ENCODE measurements at regions not wholly inside any gene's neighbourhood (a gene's known extent, or its start where the extent isn't known, plus 50 kb on each side); places are given as distances from the start of the nearest gene placed in this dataset.

DNA sequence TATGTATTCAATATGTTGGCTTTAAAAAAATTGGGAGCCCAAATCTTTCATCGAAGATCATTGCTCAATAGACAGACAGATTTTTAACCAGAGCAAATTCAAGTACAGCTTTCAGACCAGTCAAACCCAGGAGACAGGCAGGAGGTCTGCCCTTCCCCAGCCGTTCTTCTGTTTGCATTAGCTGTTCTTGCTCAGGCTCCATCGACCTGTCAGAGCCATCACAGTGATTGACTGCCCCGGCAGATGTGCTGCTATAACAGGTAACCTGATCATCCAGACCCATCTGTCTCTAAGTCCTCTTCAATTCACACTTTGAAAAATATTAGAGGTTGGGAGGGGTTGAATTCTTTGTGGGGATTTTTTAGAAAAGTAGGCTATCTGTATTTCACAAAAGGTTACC, 453.5 kb downstream of the FOXG1 start:
- no peak overlapping the region for H3K27ac Mint-ChIP-seq
- Histone ChIP-seq H3K9me3 (ENCODE audit: control insufficient read depth in 2 of 2, low read length in 2 of 2) (peaks cover 0 to 3% of the 10 kb centered on the region in 2 experiments), H3K27me3 (ENCODE audit: control insufficient read depth, insufficient read depth, low read length) (no peaks in the 10 kb centered on the region), H3K27ac (ENCODE audit: insufficient read depth, low read length, poor library complexity, severe bottlenecking) (no peak overlapping the region), H3K4me1 (ENCODE audit: control insufficient read depth, insufficient read depth, low read length, poor library complexity, severe bottlenecking) (no peaks in the 10 kb centered on the region), H3K4me3 (ENCODE audit: low read depth, low read length) (no peak overlapping the region), H3K36me3 (ENCODE audit: control insufficient read depth, insufficient read depth, low read length) (no peaks in the 10 kb centered on the region)
- peaks cover 0 to 28% (median 4%) of the 10 kb centered on the region in 7 donors for H3K9me3 Mint-ChIP-seq
- ATAC-seq (ENCODE audit: low read depth in 2 of 2), result no peak
- no peak for DNase-seq
- no peaks in the 10 kb centered on the region for H3K4me1 Mint-ChIP-seq
- H3K4me3 Mint-ChIP-seq, result no peak overlapping the region
- H3K36me3 Mint-ChIP-seq, result no peaks in the 10 kb centered on the region
- no peaks in the 10 kb centered on the region for H3K27me3 Mint-ChIP-seq

DNA sequence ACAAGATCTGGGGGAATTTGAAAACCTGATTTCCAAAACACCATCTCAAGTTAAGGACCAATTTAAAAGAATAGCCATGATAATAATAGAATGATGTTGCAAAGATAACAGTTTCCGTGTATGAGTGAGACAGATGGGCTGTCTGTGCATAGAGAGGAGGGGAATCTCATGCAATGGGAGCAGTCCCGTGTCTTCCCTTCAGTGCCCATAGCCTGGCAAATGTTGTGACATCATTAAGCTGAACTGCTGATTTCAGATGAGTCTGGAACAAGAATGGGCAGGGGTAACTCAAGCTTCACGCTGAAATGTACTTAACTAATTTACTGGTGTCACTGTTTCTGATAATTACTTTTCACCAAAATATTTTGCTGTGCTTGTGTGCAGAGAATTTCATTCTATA, 454.0 kb downstream of the FOXG1 start:
- no peak for ATAC-seq (ENCODE audit: low read depth in 2 of 2)
- Mint-ChIP-seq H3K36me3 (no peaks in the 10 kb centered on the region), H3K27me3 (no peaks in the 10 kb centered on the region), H3K9me3 (peaks cover 0 to 28% (median 4%) of the 10 kb centered on the region in 7 donors), H3K4me1 (no peaks in the 10 kb centered on the region), H3K27ac (no peak overlapping the region), H3K4me3 (no peak overlapping the region)
- Histone ChIP-seq H3K4me1 (ENCODE audit: control insufficient read depth, insufficient read depth, low read length, poor library complexity, severe bottlenecking) (no peaks in the 10 kb centered on the region), H3K9me3 (ENCODE audit: control insufficient read depth in 2 of 2, low read length in 2 of 2) (no peaks in the 10 kb centered on the region), H3K4me3 (ENCODE audit: low read depth, low read length) (no peak overlapping the region), H3K36me3 (ENCODE audit: control insufficient read depth, insufficient read depth, low read length) (no peaks in the 10 kb centered on the region), H3K27me3 (ENCODE audit: control insufficient read depth, insufficient read depth, low read length) (no peaks in the 10 kb centered on the region), H3K27ac (ENCODE audit: insufficient read depth, low read length, poor library complexity, severe bottlenecking) (no peak overlapping the region)
- no peak for DNase-seq

DNA sequence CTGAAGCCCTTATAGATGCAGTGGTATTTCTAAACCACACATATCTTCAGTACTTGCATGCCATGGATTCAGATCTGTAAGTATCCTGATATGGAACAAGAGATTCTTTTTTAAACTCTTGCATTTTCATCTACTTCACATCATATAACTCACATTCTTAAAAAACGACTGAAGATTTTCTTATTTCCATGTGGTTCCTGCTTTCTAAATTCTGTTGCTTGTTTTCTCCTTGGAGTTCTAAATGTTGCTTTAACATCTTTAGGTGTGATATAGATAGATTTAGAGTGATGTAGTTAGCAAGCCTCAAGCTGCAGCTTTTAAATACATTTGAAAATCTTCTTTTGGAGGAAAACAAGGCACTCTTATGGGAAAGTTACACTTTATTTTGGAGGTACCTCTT, 455.4 kb downstream of the FOXG1 start:
- H3K4me1 ChIP-seq (ENCODE audit: control insufficient read depth, insufficient read depth, low read length, poor library complexity, severe bottlenecking), result no peaks in the 10 kb centered on the region
- no peaks in the 10 kb centered on the region for H3K27me3 Mint-ChIP-seq
- no peak overlapping the region for H3K4me3 Mint-ChIP-seq
- no peak for ATAC-seq (ENCODE audit: low read depth in 2 of 2)
- H3K27ac ChIP-seq (ENCODE audit: insufficient read depth, low read length, poor library complexity, severe bottlenecking), result no peak overlapping the region
- H3K36me3 Mint-ChIP-seq, result no peaks in the 10 kb centered on the region
- no peak overlapping the region for H3K27ac Mint-ChIP-seq
- peaks cover 0 to 32% (median 6%) of the 10 kb centered on the region in 7 donors for H3K9me3 Mint-ChIP-seq
- no peak overlapping the region for H3K4me3 ChIP-seq (ENCODE audit: low read depth, low read length)
- no peaks in the 10 kb centered on the region for H3K4me1 Mint-ChIP-seq
- H3K36me3 ChIP-seq (ENCODE audit: control insufficient read depth, insufficient read depth, low read length), result no peaks in the 10 kb centered on the region
- H3K27me3 ChIP-seq (ENCODE audit: control insufficient read depth, insufficient read depth, low read length), result no peaks in the 10 kb centered on the region
- no peaks in the 10 kb centered on the region for H3K9me3 ChIP-seq (ENCODE audit: control insufficient read depth in 2 of 2, low read length in 2 of 2)
- no peak for DNase-seq

DNA sequence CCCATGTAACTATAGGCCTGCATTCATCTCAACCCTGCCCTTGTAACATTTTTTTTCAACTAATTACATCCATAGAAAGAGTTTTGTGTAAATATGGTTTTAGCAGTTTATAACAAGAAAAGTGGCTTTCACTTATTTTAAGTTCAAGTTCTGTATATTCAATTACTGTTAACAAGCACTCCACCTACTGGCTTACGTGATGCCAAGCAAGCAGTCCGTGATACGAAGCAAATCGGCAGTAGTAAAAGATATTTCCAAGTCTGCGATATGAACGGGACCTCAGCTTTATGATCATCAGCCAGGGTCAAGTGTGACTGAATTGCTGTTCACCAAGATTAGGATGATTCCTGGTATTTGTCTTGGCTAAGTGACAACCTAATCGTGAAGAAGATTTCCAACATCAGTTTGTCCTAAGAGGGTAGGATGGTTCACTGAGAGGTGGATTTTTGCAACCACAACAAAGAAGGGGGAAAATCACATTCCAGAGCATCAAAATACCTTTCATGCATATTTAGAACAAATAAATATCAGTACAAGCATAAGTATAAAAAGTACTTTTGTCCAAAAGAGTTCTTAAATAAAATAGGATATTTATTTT, 456.2 kb downstream of the FOXG1 start:
- Histone ChIP-seq H3K9me3 (ENCODE audit: control insufficient read depth in 2 of 2, low read length in 2 of 2) (no peaks in the 10 kb centered on the region), H3K27me3 (ENCODE audit: control insufficient read depth, insufficient read depth, low read length) (no peaks in the 10 kb centered on the region), H3K4me3 (ENCODE audit: low read depth, low read length) (no peak overlapping the region), H3K4me1 (ENCODE audit: control insufficient read depth, insufficient read depth, low read length, poor library complexity, severe bottlenecking) (no peaks in the 10 kb centered on the region), H3K36me3 (ENCODE audit: control insufficient read depth, insufficient read depth, low read length) (no peaks in the 10 kb centered on the region), H3K27ac (ENCODE audit: insufficient read depth, low read length, poor library complexity, severe bottlenecking) (no peak overlapping the region)
- no peak for DNase-seq
- Mint-ChIP-seq H3K4me1 (no peaks in the 10 kb centered on the region), H3K9me3 (peaks cover 0 to 32% (median 6%) of the 10 kb centered on the region in 7 donors), H3K27ac (no peak overlapping the region), H3K36me3 (no peaks in the 10 kb centered on the region), H3K4me3 (no peak overlapping the region), H3K27me3 (no peaks in the 10 kb centered on the region)
- no peak for ATAC-seq (ENCODE audit: low read depth in 2 of 2)

DNA sequence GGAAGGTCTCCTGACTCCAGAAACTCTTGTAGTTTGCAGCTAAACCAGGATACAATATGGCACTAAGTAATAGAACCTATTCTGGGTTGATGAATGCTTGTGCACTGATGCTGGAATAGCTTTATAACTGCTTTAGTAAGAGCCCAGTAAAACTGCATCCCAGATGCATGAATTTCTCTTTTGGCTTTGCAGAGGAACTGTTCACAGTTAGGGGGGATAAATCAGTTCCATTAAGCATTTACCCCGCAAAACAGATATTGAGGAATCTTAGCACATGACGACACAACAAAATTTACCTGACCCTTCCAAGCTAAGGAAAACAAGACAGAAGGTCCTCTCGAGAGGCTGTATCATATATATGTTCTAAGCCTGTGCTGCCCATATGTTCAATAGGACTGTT, 457.4 kb downstream of the FOXG1 start:
- Histone ChIP-seq H3K27me3 (ENCODE audit: control insufficient read depth, insufficient read depth, low read length) (no peaks in the 10 kb centered on the region), H3K4me1 (ENCODE audit: control insufficient read depth, insufficient read depth, low read length, poor library complexity, severe bottlenecking) (no peaks in the 10 kb centered on the region), H3K27ac (ENCODE audit: insufficient read depth, low read length, poor library complexity, severe bottlenecking) (no peak overlapping the region), H3K4me3 (ENCODE audit: low read depth, low read length) (no peak overlapping the region), H3K9me3 (ENCODE audit: control insufficient read depth in 2 of 2, low read length in 2 of 2) (no peaks in the 10 kb centered on the region), H3K36me3 (ENCODE audit: control insufficient read depth, insufficient read depth, low read length) (no peaks in the 10 kb centered on the region)
- Mint-ChIP-seq H3K27ac (no peak overlapping the region), H3K9me3 (peaks cover 0 to 32% (median 6%) of the 10 kb centered on the region in 7 donors), H3K36me3 (no peaks in the 10 kb centered on the region), H3K27me3 (no peaks in the 10 kb centered on the region), H3K4me1 (no peaks in the 10 kb centered on the region), H3K4me3 (no peak overlapping the region)
- ATAC-seq (ENCODE audit: low read depth in 2 of 2) (no peak), DNase-seq (no peak)

DNA sequence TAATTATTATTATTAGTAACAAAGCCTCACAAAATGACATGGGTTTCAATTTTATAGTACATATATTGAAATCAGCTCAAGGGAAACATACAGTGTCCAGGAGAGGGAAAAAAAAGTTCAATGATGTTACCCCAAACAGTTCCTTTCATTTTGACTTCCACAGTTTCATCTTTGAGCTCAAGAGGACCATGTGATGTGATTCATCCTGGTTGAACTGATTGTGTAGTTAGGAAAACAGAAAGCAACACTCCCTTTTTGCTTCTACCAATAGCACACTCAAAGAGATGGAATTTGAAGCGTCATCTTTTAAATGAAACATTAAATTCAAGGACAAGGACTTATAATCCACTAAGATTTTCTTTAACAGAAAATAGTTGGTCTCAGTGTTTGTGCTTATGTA, 461.0 kb downstream of the FOXG1 start:
- no peaks in the 10 kb centered on the region for H3K27me3 Mint-ChIP-seq
- Histone ChIP-seq H3K27me3 (ENCODE audit: control insufficient read depth, insufficient read depth, low read length) (no peaks in the 10 kb centered on the region), H3K4me3 (ENCODE audit: low read depth, low read length) (no peak overlapping the region), H3K4me1 (ENCODE audit: control insufficient read depth, insufficient read depth, low read length, poor library complexity, severe bottlenecking) (no peaks in the 10 kb centered on the region), H3K9me3 (ENCODE audit: control insufficient read depth in 2 of 2, low read length in 2 of 2) (no peaks in the 10 kb centered on the region), H3K27ac (ENCODE audit: insufficient read depth, low read length, poor library complexity, severe bottlenecking) (no peak overlapping the region), H3K36me3 (ENCODE audit: control insufficient read depth, insufficient read depth, low read length) (no peaks in the 10 kb centered on the region)
- no peaks in the 10 kb centered on the region for H3K36me3 Mint-ChIP-seq
- H3K4me3 Mint-ChIP-seq, result no peak overlapping the region
- H3K27ac Mint-ChIP-seq, result no peak overlapping the region
- ATAC-seq (ENCODE audit: low read depth in 2 of 2) (no peak), DNase-seq (no peak)
- H3K4me1 Mint-ChIP-seq, result no peaks in the 10 kb centered on the region
- H3K9me3 Mint-ChIP-seq, result peaks cover 0 to 17% (median 4%) of the 10 kb centered on the region in 7 donors

DNA sequence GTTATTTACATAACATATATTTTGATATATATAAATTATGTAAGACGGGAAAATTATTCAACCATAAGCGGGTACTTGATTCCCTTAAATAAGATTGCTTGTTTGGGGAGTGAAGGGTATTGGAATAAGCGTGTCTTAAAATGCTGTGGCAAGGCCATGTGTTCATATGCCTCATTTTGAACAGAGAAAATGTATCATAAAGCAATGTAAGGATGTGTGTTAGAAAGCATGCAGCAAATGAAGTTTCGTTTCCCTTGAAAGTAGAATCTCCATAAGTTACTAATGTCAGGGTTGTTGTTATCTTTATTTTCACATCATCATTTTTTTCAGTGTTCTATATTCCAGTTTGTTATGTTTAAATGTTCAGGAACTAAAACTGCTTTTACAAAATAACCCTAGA, 465.6 kb downstream of the FOXG1 start:
- no peaks in the 10 kb centered on the region for H3K36me3 ChIP-seq (ENCODE audit: control insufficient read depth, insufficient read depth, low read length)
- Mint-ChIP-seq H3K4me3 (no peak overlapping the region), H3K27ac (no peak overlapping the region), H3K27me3 (no peaks in the 10 kb centered on the region), H3K9me3 (peaks cover 0 to 7% (median 2%) of the 10 kb centered on the region in 7 donors), H3K4me1 (no peaks in the 10 kb centered on the region), H3K36me3 (no peaks in the 10 kb centered on the region)
- H3K27ac ChIP-seq (ENCODE audit: insufficient read depth, low read length, poor library complexity, severe bottlenecking), result no peak overlapping the region
- ATAC-seq (ENCODE audit: low read depth in 2 of 2), result no peak
- H3K9me3 ChIP-seq (ENCODE audit: control insufficient read depth in 2 of 2, low read length in 2 of 2), result no peaks in the 10 kb centered on the region
- no peak for DNase-seq
- no peaks in the 10 kb centered on the region for H3K4me1 ChIP-seq (ENCODE audit: control insufficient read depth, insufficient read depth, low read length, poor library complexity, severe bottlenecking)
- no peaks in the 10 kb centered on the region for H3K27me3 ChIP-seq (ENCODE audit: control insufficient read depth, insufficient read depth, low read length)
- no peak overlapping the region for H3K4me3 ChIP-seq (ENCODE audit: low read depth, low read length)

DNA sequence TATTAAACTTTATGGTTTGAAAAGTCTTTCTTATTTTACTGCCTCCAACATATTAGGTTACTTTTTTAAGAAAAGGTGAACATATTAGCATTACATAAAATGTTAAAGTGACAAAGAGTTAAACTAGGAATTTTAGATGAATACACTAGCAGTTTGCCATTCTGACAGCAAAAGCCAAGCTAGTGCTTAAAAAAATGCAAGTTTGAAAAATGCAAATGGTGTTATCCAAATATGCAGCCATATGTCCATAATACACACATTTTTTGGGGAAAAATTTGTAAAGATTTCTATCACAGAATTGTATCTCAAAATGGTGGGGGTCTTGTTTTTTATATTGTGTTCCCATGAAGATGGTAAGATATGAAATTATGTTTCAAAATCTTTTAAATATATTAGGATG, 466.1 kb downstream of the FOXG1 start:
- Mint-ChIP-seq H3K4me1 (no peaks in the 10 kb centered on the region), H3K36me3 (no peaks in the 10 kb centered on the region), H3K27me3 (no peaks in the 10 kb centered on the region), H3K27ac (no peak overlapping the region), H3K4me3 (no peak overlapping the region), H3K9me3 (peaks cover 0 to 11% (median 3%) of the 10 kb centered on the region in 7 donors)
- no peak overlapping the region for H3K4me3 ChIP-seq (ENCODE audit: low read depth, low read length)
- ATAC-seq (ENCODE audit: low read depth in 2 of 2) (no peak), DNase-seq (no peak)
- H3K27ac ChIP-seq (ENCODE audit: insufficient read depth, low read length, poor library complexity, severe bottlenecking), result no peak overlapping the region
- H3K36me3 ChIP-seq (ENCODE audit: control insufficient read depth, insufficient read depth, low read length), result no peaks in the 10 kb centered on the region
- no peaks in the 10 kb centered on the region for H3K27me3 ChIP-seq (ENCODE audit: control insufficient read depth, insufficient read depth, low read length)
- no peaks in the 10 kb centered on the region for H3K9me3 ChIP-seq (ENCODE audit: control insufficient read depth in 2 of 2, low read length in 2 of 2)
- H3K4me1 ChIP-seq (ENCODE audit: control insufficient read depth, insufficient read depth, low read length, poor library complexity, severe bottlenecking), result no peaks in the 10 kb centered on the region
